Neuronal stem cell (in vitro differentiated cells): ENCODE measurements at regions not wholly inside any gene's neighbourhood (a gene's known extent, or its start where the extent isn't known, plus 50 kb on each side); places are given as distances from the start of the nearest gene placed in this dataset.

Experiments
- DNase-seq: peaks from one replicate; pipeline ENCODE4 v3.0.0-alpha.2; 2013; ENCODE audit warnings: low spot score
- H2AFZ ChIP-seq: one replicate; pipeline ENCODE4 v1.6.1; 2013; ENCODE audit warnings: mild to moderate bottlenecking, low read length, inconsistent platforms
- H2AK5ac ChIP-seq: 2 replicates; pipeline ENCODE4 v1.6.1; 2013; ENCODE audit warnings: low read depth, mild to moderate bottlenecking, inconsistent platforms, low read length, moderate library complexity, mixed read lengths
- H2BK120ac ChIP-seq: 2 replicates; pipeline ENCODE4 v1.6.1; 2013; ENCODE audit warnings: low read depth, mild to moderate bottlenecking, inconsistent platforms, low read length, moderate library complexity, mixed read lengths
- H2BK12ac ChIP-seq: one replicate; pipeline ENCODE4 v1.6.1; 2013; ENCODE audit warnings: low read length, inconsistent platforms
- H2BK15ac ChIP-seq: 2 replicates; pipeline ENCODE4 v1.6.1; 2013; ENCODE audit warnings: mild to moderate bottlenecking, low read length, inconsistent platforms, mixed read lengths
- H2BK5ac ChIP-seq: one replicate; pipeline ENCODE4 v1.6.1; 2013; ENCODE audit warnings: inconsistent platforms, mild to moderate bottlenecking, low read length, moderate library complexity
- H3K14ac ChIP-seq: one replicate; pipeline ENCODE4 v1.6.1; 2013; ENCODE audit warnings: low read length, inconsistent platforms
- H3K18ac ChIP-seq: 2 replicates; pipeline ENCODE4 v1.6.1; 2013; ENCODE audit warnings: low read length, inconsistent platforms
- H3K23ac ChIP-seq: 2 replicates; pipeline ENCODE4 v1.6.1; 2013; ENCODE audit warnings: low read depth, mild to moderate bottlenecking, mixed read lengths, low read length, inconsistent platforms; ENCODE audit not compliant: poor library complexity
- H3K27ac ChIP-seq: replicated peaks from 3 replicates; pipeline ENCODE4 v1.5.1; 2013; ENCODE audit warnings: low read length, inconsistent platforms
- H3K27me3 ChIP-seq, 3 experiments: 2 replicates each; pipeline ENCODE4 v1.6.1; 2013; ENCODE audit warnings: low read length in 3 of 3, mild to moderate bottlenecking in 2 of 3, inconsistent platforms in 1 of 3, low read depth in 1 of 3, mixed read lengths in 1 of 3, moderate library complexity in 1 of 3; ENCODE audit not compliant: control insufficient read depth in 3 of 3, insufficient read depth in 3 of 3
- H3K36me3 ChIP-seq, 2 donors: replicated peaks in 1 of 2; 2 replicates each; pipeline ENCODE4 v1.6.1; 2013; ENCODE audit warnings: low read length in 2 of 2; ENCODE audit not compliant: control insufficient read depth in 2 of 2, insufficient read depth in 2 of 2
- H3K4ac ChIP-seq: 2 replicates; pipeline ENCODE4 v1.6.1; 2013; ENCODE audit warnings: inconsistent platforms, mild to moderate bottlenecking, low read length, moderate library complexity
- H3K4me1 ChIP-seq, 2 donors: 1 replicate in 1 of 2; 2 replicates in 1 of 2; pipeline ENCODE4 v1.6.1; 2013; ENCODE audit warnings: low read length in 2 of 2, low read depth in 1 of 2; ENCODE audit not compliant: control insufficient read depth in 2 of 2, insufficient read depth in 1 of 2
- H3K4me2 ChIP-seq: one replicate; pipeline ENCODE4 v1.6.1; 2013; ENCODE audit warnings: mild to moderate bottlenecking, low read length, inconsistent platforms; ENCODE audit not compliant: insufficient read depth, poor library complexity, severe bottlenecking
- H3K4me3 ChIP-seq, 2 donors: 2 replicates each; pipeline ENCODE4 v1.5.1; 2013; ENCODE audit warnings: low read length in 2 of 2, mild to moderate bottlenecking in 2 of 2, inconsistent platforms in 1 of 2, moderate library complexity in 1 of 2
- H3K79me1 ChIP-seq: one replicate; pipeline ENCODE4 v1.6.1; 2013; ENCODE audit warnings: low read depth, mild to moderate bottlenecking, inconsistent platforms, low read length, moderate library complexity
- H3K9ac ChIP-seq: one replicate; pipeline ENCODE4 v1.6.1; 2013; ENCODE audit warnings: mild to moderate bottlenecking, low read depth, low read length, inconsistent platforms; ENCODE audit not compliant: poor library complexity
- H3K9me3 ChIP-seq, 2 donors: replicated peaks in 1 of 2; 2 replicates each; pipeline versions ENCODE3 to v1.6.1; 2013; ENCODE audit warnings: low read length in 2 of 2, mild to moderate bottlenecking in 2 of 2, inconsistent platforms in 1 of 2, low read depth in 1 of 2, mixed read lengths in 1 of 2, moderate library complexity in 1 of 2; ENCODE audit not compliant: control insufficient read depth in 2 of 2, insufficient read depth in 1 of 2
- H4K8ac ChIP-seq: one replicate; pipeline ENCODE4 v1.6.1; 2013; ENCODE audit warnings: low read depth, mild to moderate bottlenecking, inconsistent platforms, low read length, moderate library complexity
- H4K91ac ChIP-seq: one replicate; pipeline ENCODE4 v1.6.1; 2013; ENCODE audit warnings: low read length, low read depth, mild to moderate bottlenecking, inconsistent platforms; ENCODE audit not compliant: poor library complexity
- WGBS, 2 donors: extraction: QIAGEN DNeasy Blood & Tissue Kit; methylation state at CpG; one replicate each; pipeline ENCODE4 v1.1.7; 2013; ENCODE audit warnings: missing lambda C conversion rate in 2 of 2, mixed read lengths in 1 of 2; ENCODE audit not compliant: insufficient read length in 2 of 2, insufficient replicate concordance in 1 of 2; ENCODE audit errors: extremely low coverage in 2 of 2; 5-methylcytosine and 5-hydroxymethylcytosine counted together

DNA sequence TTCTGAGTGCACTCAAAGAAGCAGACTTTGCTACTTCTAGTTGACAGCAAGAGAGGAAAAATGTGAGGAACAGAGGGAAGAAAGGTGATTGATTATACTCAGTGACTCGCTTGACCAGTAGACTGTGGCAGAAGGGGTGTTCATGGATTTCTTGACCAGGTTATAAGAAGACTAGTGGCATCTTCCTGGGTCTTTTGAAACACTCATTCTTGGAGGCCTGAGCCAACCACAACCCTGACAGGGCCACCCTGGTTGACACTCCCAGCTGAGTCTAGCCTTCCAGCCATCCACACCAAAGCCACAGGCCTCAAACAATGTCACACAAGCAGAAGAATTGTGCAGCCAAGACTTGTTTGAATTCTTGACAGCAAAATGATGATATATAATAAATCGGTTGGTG, 366.3 kb downstream of the SS18 start:
- Histone ChIP-seq H2BK120ac (no peak overlapping the region), H3K14ac (no peak overlapping the region), H3K4me3 (no peak overlapping the region), H3K79me1 (no peaks in the 10 kb centered on the region), H2BK5ac (no peak overlapping the region), H2BK15ac (no peak overlapping the region), H4K91ac (no peak overlapping the region), H3K4me1 (peaks cover 5 to 22% of the 10 kb centered on the region in 2 donors), H3K4me2 (no peak overlapping the region), H2BK12ac (no peak overlapping the region), H3K27me3 (no peaks in the 10 kb centered on the region), H3K18ac (no peak overlapping the region), H3K9me3 (no peaks in the 10 kb centered on the region), H4K8ac (no peak overlapping the region), H2AFZ (no peak overlapping the region), H3K36me3 (no peaks in the 10 kb centered on the region), H3K27ac (no peak overlapping the region), H2AK5ac (no peak overlapping the region), H3K23ac (no peak overlapping the region), H3K9ac (no peak overlapping the region), H3K4ac (no peak overlapping the region)
- DNase-seq, result no peak
- WGBS, 2 donors, result no CpG with 5 or more reads among the region's 2 CpGs

DNA sequence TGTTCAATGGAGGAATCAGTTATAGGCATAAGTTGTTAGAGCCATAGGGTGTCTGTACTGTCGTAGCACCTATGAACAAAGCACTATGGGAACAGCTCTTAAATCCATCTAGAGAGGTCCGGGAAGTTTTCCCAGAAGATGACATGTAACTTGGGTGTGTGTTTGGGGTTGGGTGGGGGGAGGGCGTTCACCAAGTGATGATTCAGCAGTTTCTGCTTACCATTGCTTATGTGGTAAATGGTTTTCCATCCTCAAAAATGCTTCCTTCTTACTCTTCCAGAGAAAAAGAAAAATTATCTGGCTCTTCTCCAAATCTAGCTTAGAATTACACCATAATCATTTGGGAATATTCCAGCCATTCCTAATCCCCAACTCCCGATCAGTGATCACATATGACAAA, 361.1 kb upstream of the ZNF521 start:
- Histone ChIP-seq H2AK5ac (no peak overlapping the region), H4K91ac (no peak overlapping the region), H3K9me3 (peaks cover 2 to 7% of the 10 kb centered on the region in 2 donors), H3K4me1 (no peaks in the 10 kb centered on the region), H3K36me3 (no peaks in the 10 kb centered on the region), H3K27me3 (no peaks in the 10 kb centered on the region), H2BK120ac (no peak overlapping the region), H4K8ac (no peak overlapping the region), H2BK5ac (no peak overlapping the region), H3K4ac (no peak overlapping the region), H3K27ac (no peak overlapping the region), H2AFZ (no peak overlapping the region), H3K14ac (no peak overlapping the region), H3K4me3 (no peak overlapping the region), H3K4me2 (no peak overlapping the region), H3K79me1 (no peaks in the 10 kb centered on the region), H3K18ac (no peak overlapping the region), H3K9ac (no peak overlapping the region), H2BK15ac (no peak overlapping the region), H3K23ac (no peak overlapping the region), H2BK12ac (no peak overlapping the region)
- no CpG with 5 or more reads among the region's 4 CpGs for WGBS, 2 donors
- no peak for DNase-seq

DNA sequence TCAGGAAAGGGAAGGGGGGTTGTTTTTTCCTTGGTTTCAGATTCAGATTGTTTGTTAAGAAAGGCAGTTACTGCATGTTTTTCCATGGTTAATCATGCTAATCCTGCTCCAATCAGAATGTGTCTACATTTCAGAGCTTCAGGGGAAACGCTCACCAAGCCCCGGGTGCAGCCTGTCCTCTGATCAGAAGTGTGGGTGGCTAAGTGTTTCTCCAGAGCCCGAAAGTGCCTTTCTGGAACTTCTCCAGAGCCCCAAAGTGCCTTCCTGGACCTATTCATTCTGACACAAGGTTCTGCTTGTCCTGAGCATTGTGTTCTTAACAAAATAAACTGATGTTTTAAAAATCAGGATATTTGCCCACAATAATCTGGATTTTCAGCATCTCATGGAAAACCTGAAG, 359.0 kb upstream of the ZNF521 start:
- Histone ChIP-seq H2BK12ac (no peak overlapping the region), H2BK5ac (no peak overlapping the region), H3K4me2 (no peak overlapping the region), H3K79me1 (no peaks in the 10 kb centered on the region), H2BK15ac (no peak overlapping the region), H2AK5ac (no peak overlapping the region), H3K36me3 (no peaks in the 10 kb centered on the region), H4K91ac (no peak overlapping the region), H3K9ac (no peak overlapping the region), H3K4me3 (no peak overlapping the region), H4K8ac (no peak overlapping the region), H3K27me3 (no peaks in the 10 kb centered on the region), H3K4ac (no peak overlapping the region), H3K23ac (no peak overlapping the region), H2AFZ (no peak overlapping the region), H3K14ac (no peak overlapping the region), H3K18ac (no peak overlapping the region), H3K9me3 (peaks cover 2 to 7% of the 10 kb centered on the region in 2 donors), H3K4me1 (peaks cover 0 to 5% of the 10 kb centered on the region in 2 donors), H3K27ac (no peak overlapping the region), H2BK120ac (no peak overlapping the region)
- WGBS, 2 donors, result no CpG with 5 or more reads among the region's 3 CpGs
- DNase-seq, result no peak

DNA sequence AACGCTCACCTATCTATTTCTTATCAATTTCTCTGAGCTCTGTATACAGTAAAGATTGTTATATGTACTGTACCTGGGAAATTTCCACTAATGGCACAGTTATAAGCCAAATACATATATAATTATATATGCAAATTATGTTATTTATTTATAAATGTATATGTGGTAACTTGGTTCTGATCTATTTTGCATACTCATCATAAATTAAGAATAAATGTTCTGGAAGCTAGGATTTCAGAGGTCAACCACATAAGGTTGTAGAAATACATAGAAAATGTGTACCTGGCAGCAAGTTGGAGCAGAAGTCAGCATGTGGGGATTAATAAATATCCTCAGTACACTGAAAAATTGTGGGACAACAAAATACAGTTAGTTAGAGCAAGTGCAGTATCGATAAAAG, 353.7 kb upstream of the ZNF521 start:
- no peak overlapping the region for H2BK12ac ChIP-seq

More for the DNA sequence above, 353.7 kb upstream of the ZNF521 start:
- Histone ChIP-seq H3K36me3 (no peaks in the 10 kb centered on the region), H3K18ac (no peak overlapping the region), H3K4me1 (peaks cover 0 to 26% of the 10 kb centered on the region in 2 donors), H2BK120ac (no peak overlapping the region), H3K14ac (no peak overlapping the region), H2AFZ (no peak overlapping the region), H4K91ac (no peak overlapping the region), H3K4me3 (no peak overlapping the region), H4K8ac (no peak overlapping the region), H3K27ac (no peak overlapping the region), H3K9ac (no peak overlapping the region), H3K27me3 (no peaks in the 10 kb centered on the region), H3K23ac (no peak overlapping the region), H3K4me2 (no peak overlapping the region), H2BK5ac (no peak overlapping the region), H2AK5ac (no peak overlapping the region), H3K4ac (no peak overlapping the region), H3K9me3 (no peaks in the 10 kb centered on the region), H2BK15ac (no peak overlapping the region), H3K79me1 (no peaks in the 10 kb centered on the region)
- no CpG with 5 or more reads among the region's 2 CpGs for WGBS, 2 donors
- DNase-seq, result no peak
